H54 (cell line): ENCODE measurements at regions not wholly inside any gene's neighbourhood (a gene's known extent, or its start where the extent isn't known, plus 50 kb on each side); places are given as distances from the start of the nearest gene placed in this dataset.

Experiments used
- DNase-seq: peaks from one replicate; pipeline ENCODE4 v3.0.0; 2011; ENCODE audit warnings: low spot score, mixed read lengths; ENCODE audit not compliant: insufficient read length
- FAIRE-seq: peaks from 3 replicates; lab custom pipeline; 2011; peaks lifted over from hg19 to GRCh38; lab: Jason Lieb, UNC
- POLR2A ChIP-seq: IDR thresholded peaks from 2 replicates; pipeline ENCODE4 v1.6.1; 2011; ENCODE audit warnings: low read depth, mild to moderate bottlenecking, low read length

- FAIRE-seq (no peak), DNase-seq (no peak)
- no peak for TF ChIP-seq POLR2A
Measured at GRCh38 chr6:80720824-80721223, 614.4 kb downstream of the BCKDHB start.

GRCh38 chr6:80714513-80714912 is 608.0 kb downstream of the BCKDHB start:
- no peak for FAIRE-seq
- TF ChIP-seq POLR2A, result no peak

GRCh38 chr6:80698459-80698858 is 592.0 kb downstream of the BCKDHB start:
- no peak for TF ChIP-seq POLR2A
- FAIRE-seq, result no peak
- DNase-seq, result no peak

More at GRCh38 chr6:80714513-80714912, 608.0 kb downstream of the BCKDHB start:
- DNase-seq, result no peak

- no peak for TF ChIP-seq POLR2A
- FAIRE-seq (no peak), DNase-seq (no peak)
Measured at GRCh38 chr6:80696268-80696667, 589.8 kb downstream of the BCKDHB start.

- no peak for FAIRE-seq
- no peak for DNase-seq
Measured at GRCh38 chr6:80690551-80691131, 584.2 kb downstream of the BCKDHB start.

GRCh38 chr6:80689716-80690395 is 583.4 kb downstream of the BCKDHB start:
- DNase-seq (no peak), FAIRE-seq (no peak)
- TF ChIP-seq POLR2A, result no peak

More at GRCh38 chr6:80690551-80691131, 584.2 kb downstream of the BCKDHB start:
- TF ChIP-seq POLR2A, result no peak

- DNase-seq, result no peak
- TF ChIP-seq POLR2A, result no peak
- no peak for FAIRE-seq
Measured at GRCh38 chr6:80679992-80680391, 573.5 kb downstream of the BCKDHB start.

GRCh38 chr6:80676386-80676785 is 569.9 kb downstream of the BCKDHB start:
- TF ChIP-seq POLR2A, result no peak
- DNase-seq (no peak), FAIRE-seq (no peak)

- no peak for TF ChIP-seq POLR2A
- FAIRE-seq, result no peak
- no peak for DNase-seq
Measured at GRCh38 chr6:80674669-80675068, 568.2 kb downstream of the BCKDHB start.

- FAIRE-seq (no peak), DNase-seq (no peak)
- TF ChIP-seq POLR2A, result no peak
Measured at GRCh38 chr6:80673367-80673766, 566.9 kb downstream of the BCKDHB start.

GRCh38 chr6:80667006-80667405 is 560.5 kb downstream of the BCKDHB start:
- TF ChIP-seq POLR2A, result no peak

GRCh38 chr6:80658926-80659325 is 552.5 kb downstream of the BCKDHB start:
- no peak for TF ChIP-seq POLR2A
- no peak for FAIRE-seq
- DNase-seq, result no peak

More at GRCh38 chr6:80667006-80667405, 560.5 kb downstream of the BCKDHB start:
- no peak for DNase-seq
- no peak for FAIRE-seq

- DNase-seq (no peak), FAIRE-seq (no peak)
- no peak for TF ChIP-seq POLR2A
Measured at GRCh38 chr6:80647156-80647555, 540.7 kb downstream of the BCKDHB start.

- no peak for TF ChIP-seq POLR2A
- FAIRE-seq (no peak), DNase-seq (no peak)
Measured at GRCh38 chr6:80643881-80644280, 537.4 kb downstream of the BCKDHB start.

- no peak for DNase-seq
- no peak for TF ChIP-seq POLR2A
- FAIRE-seq, result no peak
Measured at GRCh38 chr6:80642452-80642851, 536.0 kb downstream of the BCKDHB start.
